Immature natural killer cell (primary cell): ENCODE measurements at regions not wholly inside any gene's neighbourhood (a gene's known extent, or its start where the extent isn't known, plus 50 kb on each side); places are given as distances from the start of the nearest gene placed in this dataset.
A peak's percentile ranks its signal among the peaks of the same experiment; 100 is the strongest.
"Not testable (repeated sequence)": the region's sequence is repeated elsewhere in the genome, so short reads cannot be mapped to it uniquely, and the experiment has no call there.

Experiments used
- DNase-seq, 3 donors: peaks; one replicate each; pipeline ENCODE4 v3.0.0; 2022; ENCODE audit warnings: mixed read lengths in 1 of 3
- H3K27ac Mint-ChIP-seq, 6 donors: one replicate each; pipeline ENCODE4 v1.8.0; 2020; ENCODE audit warnings: mixed read lengths in 6 of 6, mild to moderate bottlenecking in 5 of 6, inconsistent platforms in 4 of 6, moderate library complexity in 3 of 6
- H3K27me3 Mint-ChIP-seq, 3 donors: one replicate each; pipeline ENCODE4 v1.8.0; 2020 to 2021; ENCODE audit warnings: low read depth in 3 of 3, mild to moderate bottlenecking in 3 of 3, mixed read lengths in 3 of 3, moderate library complexity in 3 of 3, inconsistent platforms in 1 of 3
- H3K36me3 Mint-ChIP-seq, 3 donors: one replicate each; pipeline ENCODE4 v1.8.0; 2020; ENCODE audit warnings: mixed read lengths in 3 of 3, inconsistent platforms in 2 of 3, mild to moderate bottlenecking in 2 of 3
- H3K4me1 Mint-ChIP-seq, 2 donors: one replicate each; pipeline ENCODE4 v1.8.0; 2020; ENCODE audit warnings: inconsistent platforms in 2 of 2, mild to moderate bottlenecking in 2 of 2, mixed read lengths in 2 of 2, moderate library complexity in 1 of 2
- H3K4me3 Mint-ChIP-seq, 5 donors: one replicate each; pipeline ENCODE4 v1.8.0; 2020; ENCODE audit warnings: mild to moderate bottlenecking in 5 of 5, mixed read lengths in 5 of 5, inconsistent platforms in 3 of 5, moderate library complexity in 3 of 5
- H3K9me3 Mint-ChIP-seq, 6 donors: one replicate each; pipeline ENCODE4 v1.8.0; 2020; ENCODE audit warnings: mild to moderate bottlenecking in 6 of 6, mixed read lengths in 6 of 6, inconsistent platforms in 4 of 6, moderate library complexity in 3 of 6

GRCh38 chr5:42879291-42879690, 67.6 kb upstream of the SELENOP start:
- H3K27ac Mint-ChIP-seq: no peak overlapping the region
- no peak overlapping the region for H3K4me3 Mint-ChIP-seq
- H3K36me3 Mint-ChIP-seq: no peaks in the 10 kb centered on the region
- no peaks in the 10 kb centered on the region for H3K9me3 Mint-ChIP-seq
- no peak for DNase-seq
- H3K4me1 Mint-ChIP-seq: peaks cover 15 to 17% of the 10 kb centered on the region in 2 donors
- peaks cover 0 to 4% (median 1%) of the 10 kb centered on the region in 3 donors for H3K27me3 Mint-ChIP-seq

GRCh38 chr5:42878550-42878949, 66.9 kb upstream of the SELENOP start:
- Mint-ChIP-seq H3K27me3 (peaks cover 0 to 2% (median 1%) of the 10 kb centered on the region in 3 donors), H3K4me3 (no peak overlapping the region), H3K27ac (no peak overlapping the region), H3K4me1 (peaks cover 15 to 17% of the 10 kb centered on the region in 2 donors), H3K36me3 (no peaks in the 10 kb centered on the region), H3K9me3 (no peaks in the 10 kb centered on the region)
- DNase-seq: no peak

- Mint-ChIP-seq H3K27ac (no peak overlapping the region), H3K9me3 (no peaks in the 10 kb centered on the region), H3K36me3 (no peaks in the 10 kb centered on the region), H3K4me3 (no peak overlapping the region), H3K27me3 (peaks cover 0 to 4% (median 1%) of the 10 kb centered on the region in 3 donors), H3K4me1 (peaks cover 15 to 17% of the 10 kb centered on the region in 2 donors)
- DNase-seq: no peak
Observed at GRCh38 chr5:42878041-42878440, 66.3 kb upstream of the SELENOP start.

DNA sequence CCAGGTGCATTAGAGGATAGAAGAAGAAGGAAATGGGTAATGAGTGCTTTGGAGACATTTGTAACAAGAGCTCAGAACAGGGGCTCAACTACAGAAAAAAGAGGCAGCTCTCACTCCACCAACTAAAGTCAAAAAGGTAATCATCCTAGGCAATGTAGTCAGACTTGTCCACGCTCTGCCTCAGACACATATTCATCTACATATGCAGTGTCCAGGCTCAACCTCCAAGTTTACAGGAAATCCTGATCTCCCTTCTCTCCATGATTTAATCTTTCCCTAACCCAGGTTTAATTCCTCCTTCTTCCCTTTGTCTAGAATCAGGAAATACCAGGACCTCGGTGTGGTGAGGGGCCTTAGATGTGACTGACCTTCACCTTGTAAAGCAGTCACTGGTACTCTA, 65.7 kb upstream of the SELENOP start:
- Mint-ChIP-seq H3K36me3 (no peaks in the 10 kb centered on the region), H3K9me3 (no peaks in the 10 kb centered on the region), H3K4me1 (peaks cover 15 to 17% of the 10 kb centered on the region in 2 donors), H3K4me3 (no peak overlapping the region), H3K27ac (no peak overlapping the region), H3K27me3 (peaks cover 0 to 5% (median 1%) of the 10 kb centered on the region in 3 donors)
- no peak for DNase-seq

DNA sequence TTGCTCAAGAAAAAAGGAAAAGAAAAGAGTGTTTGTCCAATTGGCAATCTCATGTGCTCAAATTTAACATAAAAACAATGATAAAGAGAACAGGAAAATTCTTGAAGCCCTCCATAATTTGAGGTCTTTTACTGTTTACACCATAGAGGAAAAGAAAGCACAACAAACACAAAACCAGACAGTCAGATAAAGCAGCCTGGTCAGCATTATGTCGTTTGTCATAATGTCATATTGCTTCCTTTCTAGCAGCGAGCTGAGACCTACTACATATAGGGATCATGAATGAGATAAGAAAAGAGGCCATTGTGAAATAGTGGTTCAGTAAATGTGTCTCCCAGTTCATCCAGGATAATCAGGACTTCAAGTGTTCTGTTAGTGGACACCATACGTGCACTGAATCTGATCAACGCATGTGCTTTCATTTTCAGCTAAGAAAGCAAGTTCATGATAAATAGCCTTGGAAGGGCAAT, 64.7 kb upstream of the SELENOP start:
- H3K36me3 Mint-ChIP-seq: no peaks in the 10 kb centered on the region
- H3K27me3 Mint-ChIP-seq: peaks cover 0 to 5% (median 1%) of the 10 kb centered on the region in 3 donors
- peak overlapping the region in 4 of 6 donors; percentile 20 to 75 (median 43) for H3K27ac Mint-ChIP-seq
- H3K4me3 Mint-ChIP-seq: peak overlapping the region; percentile 22 to 81 (median 60)
- H3K9me3 Mint-ChIP-seq: no peaks in the 10 kb centered on the region
- DNase-seq: no peak
- H3K4me1 Mint-ChIP-seq: peaks cover 15 to 17% of the 10 kb centered on the region in 2 donors

DNA sequence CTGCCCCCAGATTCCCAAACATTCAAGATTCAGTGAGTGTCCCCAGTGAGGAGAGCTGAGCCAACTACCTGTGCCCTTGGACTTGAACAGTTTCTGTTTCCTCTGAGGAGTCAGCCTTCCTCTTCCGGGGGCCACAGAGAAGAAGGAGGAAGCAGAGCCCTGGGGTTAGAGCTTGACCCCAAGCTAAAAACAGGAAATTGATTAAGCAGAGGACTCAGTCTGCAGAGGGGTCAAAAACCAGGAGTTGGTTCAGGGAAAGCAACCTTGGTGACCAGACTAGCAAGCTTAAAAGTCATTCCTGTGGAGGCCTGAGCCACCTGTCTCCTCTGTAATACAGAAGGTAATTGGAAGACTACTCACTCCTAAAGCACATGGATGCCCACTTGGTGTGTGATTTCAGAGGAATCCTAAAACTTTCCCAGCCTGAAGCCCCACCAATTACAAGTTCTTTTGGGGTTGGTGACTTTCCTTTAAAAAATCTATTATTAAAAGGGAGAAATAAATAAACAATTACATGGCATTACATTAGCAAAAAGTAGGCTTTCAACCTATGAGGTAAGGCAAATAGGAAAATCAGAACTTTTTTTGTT, 64.2 kb upstream of the SELENOP start:
- Mint-ChIP-seq H3K4me1 (peaks cover 15 to 17% of the 10 kb centered on the region in 2 donors), H3K27ac (peak overlapping the region in 3 of 6 donors; percentile 4 to 66 (median 15)), H3K27me3 (peaks cover 0 to 5% (median 1%) of the 10 kb centered on the region in 3 donors), H3K36me3 (no peaks in the 10 kb centered on the region), H3K9me3 (no peaks in the 10 kb centered on the region), H3K4me3 (peak overlapping the region; percentile 22 to 81 (median 60))
- no peak for DNase-seq

DNA sequence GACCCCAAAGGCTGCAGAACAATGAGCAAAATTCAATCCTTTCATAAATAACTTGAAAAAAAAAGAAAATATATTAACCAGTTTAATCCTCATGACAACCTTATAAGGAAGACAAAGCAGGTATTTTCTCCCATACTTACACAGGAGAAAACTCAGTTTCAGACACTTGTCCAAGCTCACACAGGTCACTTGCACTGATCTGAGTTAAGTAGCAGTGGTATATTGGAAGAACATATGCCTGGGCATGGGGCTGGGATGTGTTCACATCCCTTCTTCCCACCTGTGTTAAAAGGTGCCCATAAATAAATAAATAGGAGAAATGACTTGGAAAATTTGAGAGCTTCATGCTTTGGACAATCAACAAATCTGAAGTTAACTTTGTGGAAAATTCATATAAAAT, 63.5 kb upstream of the SELENOP start:
- Mint-ChIP-seq H3K4me3 (no peak overlapping the region), H3K27me3 (peaks cover 0 to 5% (median 1%) of the 10 kb centered on the region in 3 donors), H3K9me3 (no peaks in the 10 kb centered on the region), H3K4me1 (peaks cover 15 to 17% of the 10 kb centered on the region in 2 donors), H3K36me3 (no peaks in the 10 kb centered on the region), H3K27ac (no peak overlapping the region)
- DNase-seq: no peak

DNA sequence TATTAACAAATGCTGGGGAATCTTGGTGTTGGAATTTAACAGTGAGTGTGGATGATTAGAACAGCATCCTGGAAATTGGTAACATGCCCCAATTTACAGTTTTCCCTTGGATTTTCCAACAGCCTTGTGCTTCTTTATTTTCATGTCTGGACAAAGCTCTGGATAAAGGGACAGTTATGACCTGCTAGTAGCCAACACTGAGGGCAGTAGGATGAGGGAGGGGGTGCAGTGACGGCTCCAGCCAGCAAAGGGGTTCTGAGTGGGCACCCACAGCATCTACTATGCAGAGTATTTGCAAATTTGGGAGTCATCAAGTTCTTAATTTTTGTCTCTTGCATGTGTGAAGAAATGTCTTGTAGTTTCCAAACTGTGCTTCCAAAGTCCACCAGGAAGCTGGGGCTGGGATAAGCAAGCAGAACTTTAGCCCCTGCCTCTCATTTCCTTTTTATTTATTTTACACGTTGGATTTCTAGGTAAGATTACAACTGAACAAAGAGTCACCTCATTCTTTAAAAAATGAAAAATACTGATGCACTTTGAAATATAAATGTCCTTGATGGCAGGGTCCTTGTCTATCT, 63.0 kb upstream of the SELENOP start:
- H3K27ac Mint-ChIP-seq: no peak overlapping the region
- peaks cover 0 to 2% (median 0%) of the 10 kb centered on the region in 3 donors for H3K36me3 Mint-ChIP-seq
- peaks cover 0 to 5% (median 1%) of the 10 kb centered on the region in 3 donors for H3K27me3 Mint-ChIP-seq
- H3K9me3 Mint-ChIP-seq: peaks cover 0 to 4% (median under 1%) of the 10 kb centered on the region in 6 donors
- H3K4me1 Mint-ChIP-seq: peaks cover 15 to 17% of the 10 kb centered on the region in 2 donors
- no peak for DNase-seq
- no peak overlapping the region for H3K4me3 Mint-ChIP-seq

DNA sequence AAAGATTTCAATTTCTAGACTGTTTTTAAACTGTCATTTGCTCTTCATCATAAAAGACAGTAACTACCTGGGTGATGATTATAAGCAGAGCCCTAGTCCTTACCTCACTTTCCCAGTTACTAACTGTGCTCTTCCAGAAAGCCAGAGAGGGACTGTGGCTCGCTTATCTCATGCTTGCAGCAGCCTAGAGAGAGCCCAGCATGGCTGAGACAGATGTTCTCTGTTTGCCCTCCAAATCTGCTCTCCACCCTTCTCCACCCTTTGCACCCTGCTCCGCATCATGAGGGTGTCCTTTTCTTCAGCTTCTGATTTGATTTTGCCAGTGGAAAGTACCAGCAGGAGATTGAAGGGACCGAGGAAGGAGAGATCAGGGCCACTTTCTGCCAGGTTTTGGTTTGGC, 61.2 kb upstream of the SELENOP start:
- peaks cover 0 to 3% (median 3%) of the 10 kb centered on the region in 3 donors for H3K36me3 Mint-ChIP-seq
- peaks cover 1 to 18% (median 10%) of the 10 kb centered on the region in 6 donors for H3K9me3 Mint-ChIP-seq
- no peak for DNase-seq
- H3K4me3 Mint-ChIP-seq: no peak overlapping the region
- H3K4me1 Mint-ChIP-seq: peaks cover 15 to 17% of the 10 kb centered on the region in 2 donors
- H3K27ac Mint-ChIP-seq: no peak overlapping the region
- H3K27me3 Mint-ChIP-seq: peaks cover 0 to 3% (median 1%) of the 10 kb centered on the region in 3 donors

DNA sequence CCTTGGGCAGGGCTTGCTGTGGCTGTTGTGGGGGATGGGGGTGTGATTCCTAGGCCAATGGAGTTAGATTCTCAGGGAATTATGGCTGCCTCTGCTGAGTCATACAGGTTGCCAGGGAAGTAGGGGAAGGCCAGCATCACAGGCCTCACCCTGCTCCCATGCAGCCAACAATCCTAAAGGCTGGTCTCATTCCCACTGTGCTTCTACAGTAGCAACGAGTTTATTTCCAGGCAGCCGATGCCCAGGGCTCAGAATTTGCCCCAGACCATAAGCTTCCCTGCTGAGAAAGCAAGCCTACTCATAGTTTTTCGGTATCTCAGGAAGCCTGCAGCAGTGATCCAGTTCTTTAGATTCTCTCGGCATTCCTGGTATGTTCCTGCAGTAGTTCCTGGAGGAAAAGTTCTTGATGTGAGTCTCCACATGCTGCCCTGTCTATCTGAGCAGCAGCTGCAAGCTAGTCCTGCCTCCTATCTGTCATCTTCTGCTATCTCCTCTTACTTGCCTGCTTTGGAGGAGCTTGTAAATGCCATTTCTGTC, 59.3 kb upstream of the SELENOP start:
- Mint-ChIP-seq H3K4me3 (no peak overlapping the region), H3K27me3 (peaks cover 1 to 11% (median 7%) of the 10 kb centered on the region in 3 donors), H3K9me3 (peaks cover 8 to 32% (median 14%) of the 10 kb centered on the region in 6 donors), H3K4me1 (peaks cover 6 to 7% of the 10 kb centered on the region in 2 donors), H3K27ac (no peak overlapping the region), H3K36me3 (peaks cover 0 to 3% (median 3%) of the 10 kb centered on the region in 3 donors)
- DNase-seq: no peak

DNA sequence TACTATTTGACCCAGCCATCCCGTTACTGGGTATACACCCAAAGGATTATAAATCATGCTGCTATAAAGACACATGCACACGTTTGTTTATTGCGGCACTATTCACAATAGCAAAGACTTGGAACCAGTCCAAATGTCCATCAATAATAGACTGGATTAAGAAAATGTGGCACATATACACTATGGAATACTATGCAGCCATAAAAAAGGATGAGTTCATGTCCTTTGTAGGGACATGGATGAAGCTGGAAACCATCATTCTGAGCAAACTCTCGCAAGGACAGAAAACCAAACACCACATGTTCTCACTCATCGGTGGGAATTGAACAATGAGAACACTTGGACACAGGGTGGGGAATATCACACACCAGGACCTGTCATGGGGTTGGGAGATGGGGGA, 56.7 kb upstream of the SELENOP start:
- peaks cover 12 to 42% (median 15%) of the 10 kb centered on the region in 6 donors for H3K9me3 Mint-ChIP-seq
- not testable (repeated sequence) for H3K27ac Mint-ChIP-seq, H3K36me3 Mint-ChIP-seq

GRCh38 chr5:42864749-42865148, 53.1 kb upstream of the SELENOP start:
- not testable (repeated sequence) for H3K36me3 Mint-ChIP-seq, H3K4me3 Mint-ChIP-seq, H3K27ac Mint-ChIP-seq, H3K4me1 Mint-ChIP-seq, DNase-seq
- Mint-ChIP-seq H3K9me3 (peaks cover 12 to 39% (median 15%) of the 10 kb centered on the region in 6 donors), H3K27me3 (peaks cover 5 to 33% (median 9%) of the 10 kb centered on the region in 3 donors)

More for the DNA sequence above, 56.7 kb upstream of the SELENOP start:
- not testable (repeated sequence) for H3K4me3 Mint-ChIP-seq, H3K4me1 Mint-ChIP-seq, DNase-seq
- H3K27me3 Mint-ChIP-seq: peaks cover 3 to 20% (median 7%) of the 10 kb centered on the region in 3 donors
